Neural cell (in vitro differentiated cells): ENCODE measurements at regions not wholly inside any gene's neighbourhood (a gene's known extent, or its start where the extent isn't known, plus 50 kb on each side); places are given as distances from the start of the nearest gene placed in this dataset.

Experiments
- H2AFZ ChIP-seq: fragments of 200-600, 300-800 bp; sonication (generic), shearing (Covaris generic); 2 replicates; pipeline ENCODE4 v1.6.0; 2014; ENCODE audit warnings: low read depth, mild to moderate bottlenecking, antibody characterized with exemption, low read length, moderate library complexity
- H3F3A ChIP-seq: fragments of 200-600 bp; shearing (Covaris generic); 2 replicates; pipeline ENCODE4 v1.6.1; 2016; ENCODE audit warnings: mild to moderate bottlenecking, moderate library complexity, mixed read lengths, antibody characterized with exemption, low read length; ENCODE audit not compliant: insufficient read depth, poor library complexity, severe bottlenecking
- H3K27ac ChIP-seq: fragments of 200-600, 300-800 bp; sonication (generic), shearing (Covaris generic); 2 replicates; pipeline ENCODE4 v1.5.1; 2014; ENCODE audit warnings: mild to moderate bottlenecking, low read length, moderate library complexity
- H3K27me3 ChIP-seq: fragments of 300-800, 200-600 bp; sonication (generic), shearing (Covaris generic); 2 replicates; pipeline ENCODE4 v1.6.0; 2014; ENCODE audit warnings: mild to moderate bottlenecking, low read depth, low read length, moderate library complexity; ENCODE audit not compliant: insufficient read depth
- H3K36me3 ChIP-seq: fragments of 300-800, 200-600 bp; sonication (generic), shearing (Covaris generic); 2 replicates; pipeline ENCODE4 v1.5.1; 2014; ENCODE audit warnings: mild to moderate bottlenecking, antibody characterized with exemption, low read length, moderate library complexity; ENCODE audit not compliant: insufficient read depth
- H3K4me2 ChIP-seq: fragments of 300-800, 200-600 bp; sonication (generic), shearing (Covaris generic); 2 replicates; pipeline ENCODE4 v1.6.0; 2014; ENCODE audit warnings: mild to moderate bottlenecking, low read length
- H3K4me3 ChIP-seq: fragments of 300-800, 200-600 bp; sonication (generic), shearing (Covaris generic); 2 replicates; pipeline ENCODE4 v1.5.1; 2014; ENCODE audit warnings: mild to moderate bottlenecking, low read length, moderate library complexity
- H3K79me2 ChIP-seq: fragments of 200-600 bp; shearing (Covaris generic); replicated peaks from 2 replicates; pipeline ENCODE4 v1.6.0; 2014; ENCODE audit warnings: mild to moderate bottlenecking, low read length, moderate library complexity; ENCODE audit not compliant: insufficient read depth
- H3K9ac ChIP-seq: fragments of 300-800, 200-600 bp; sonication (generic), shearing (Covaris generic); 2 replicates; pipeline ENCODE4 v1.6.1; 2016; ENCODE audit warnings: mild to moderate bottlenecking, low read length, mixed read lengths
- H3K9me2 ChIP-seq: fragments of 200-600 bp; shearing (Covaris generic); 2 replicates; pipeline ENCODE4 v1.6.1; 2016; ENCODE audit warnings: mild to moderate bottlenecking, low read length, mixed read lengths; ENCODE audit not compliant: insufficient read depth
- H3K9me3 ChIP-seq: fragments of 200-600, 300-800 bp; sonication (generic), shearing (Covaris generic); 2 replicates; pipeline ENCODE4 v1.6.1; 2016; ENCODE audit warnings: mild to moderate bottlenecking, mixed run types, low read length, moderate library complexity, mixed read lengths
- H4K20me1 ChIP-seq: fragments of 200-600 bp; shearing (Covaris generic); 2 replicates; pipeline ENCODE4 v1.6.1; 2016; ENCODE audit warnings: mild to moderate bottlenecking, mixed run types; ENCODE audit not compliant: insufficient read depth
- CTCF ChIP-seq: fragments of 450-650 bp; IDR thresholded peaks from 2 replicates; pipeline ENCODE4 v1.5.1; 2014; ENCODE audit warnings: antibody characterized with exemption, mild to moderate bottlenecking, moderate library complexity; ENCODE audit not compliant: poor library complexity, severe bottlenecking
- EP300 ChIP-seq: fragments of 450-650 bp; conservative IDR thresholded peaks from 2 replicates; pipeline ENCODE4 v1.6.1; 2014; ENCODE audit warnings: antibody characterized with exemption, mild to moderate bottlenecking, moderate library complexity; ENCODE audit not compliant: poor library complexity, severe bottlenecking
- EZH2 ChIP-seq: fragments of 200-600, 300-800 bp; shearing (Covaris generic), sonication (generic); IDR thresholded peaks from 2 replicates; pipeline ENCODE4 v1.6.1; 2014; ENCODE audit warnings: antibody characterized with exemption, low read length, borderline replicate concordance, mild to moderate bottlenecking; ENCODE audit not compliant: insufficient read depth, poor library complexity, severe bottlenecking
- MXI1 ChIP-seq: fragments of 450-650 bp; conservative IDR thresholded peaks from 2 replicates; pipeline ENCODE4 v1.6.1; 2014; ENCODE audit warnings: antibody characterized with exemption, mild to moderate bottlenecking; ENCODE audit not compliant: poor library complexity, severe bottlenecking
- POLR2AphosphoS5 ChIP-seq: IDR thresholded peaks from 2 replicates; pipeline ENCODE4 v1.6.1; 2012
- RAD21 ChIP-seq: fragments of 450-650 bp; conservative IDR thresholded peaks from 2 replicates; pipeline ENCODE4 v1.6.1; 2014; ENCODE audit warnings: antibody characterized with exemption, mild to moderate bottlenecking, moderate library complexity
- REST ChIP-seq: IDR thresholded peaks from 2 replicates; pipeline ENCODE4 v1.6.1; 2012; ENCODE audit warnings: borderline replicate concordance
- SMC3 ChIP-seq: fragments of 450-650 bp; conservative IDR thresholded peaks from 2 replicates; pipeline ENCODE4 v1.6.1; 2014; ENCODE audit warnings: antibody characterized with exemption, mild to moderate bottlenecking, moderate library complexity; ENCODE audit not compliant: poor library complexity
- TAF1 ChIP-seq: IDR thresholded peaks from 2 replicates; pipeline ENCODE4 v1.6.1; 2012; ENCODE audit warnings: low read depth

GRCh38 chr5:61915646-61916045, 390.4 kb upstream of the KIF2A start:
- H4K20me1 ChIP-seq, result no peaks in the 10 kb centered on the region
- no peak overlapping the region for H3K27ac ChIP-seq
- no peaks in the 10 kb centered on the region for H3K36me3 ChIP-seq
- H3F3A ChIP-seq, result no peaks in the 10 kb centered on the region
- H3K79me2 ChIP-seq, result no peaks in the 10 kb centered on the region
- no peak overlapping the region for H3K9ac ChIP-seq
- H3K27me3 ChIP-seq, result no peaks in the 10 kb centered on the region
- H3K4me2 ChIP-seq, result no peak overlapping the region
- H3K9me2 ChIP-seq, result no peaks in the 10 kb centered on the region
- no peak overlapping the region for H3K4me3 ChIP-seq
- H2AFZ ChIP-seq, result no peak overlapping the region
- TF ChIP-seq POLR2AphosphoS5 (no peak), REST (no peak), SMC3 (no peak), RAD21 (no peak), EP300 (no peak), CTCF (no peak), MXI1 (no peak), EZH2 (no peak), TAF1 (no peak)
- H3K9me3 ChIP-seq, result no peaks in the 10 kb centered on the region

GRCh38 chr5:61916621-61917620, 389.1 kb upstream of the KIF2A start:
- H3K36me3 ChIP-seq, result no peaks in the 10 kb centered on the region
- H3K27me3 ChIP-seq, result no peaks in the 10 kb centered on the region
- H3K4me3 ChIP-seq, result no peak overlapping the region
- H3F3A ChIP-seq, result no peaks in the 10 kb centered on the region
- no peaks in the 10 kb centered on the region for H3K79me2 ChIP-seq
- no peak overlapping the region for H3K27ac ChIP-seq
- H4K20me1 ChIP-seq, result no peaks in the 10 kb centered on the region
- H3K9me3 ChIP-seq, result no peaks in the 10 kb centered on the region
- TF ChIP-seq MXI1 (no peak), EZH2 (no peak), EP300 (no peak), REST (no peak), POLR2AphosphoS5 (no peak), CTCF (no peak), SMC3 (no peak), TAF1 (no peak), RAD21 (no peak)
- H3K4me2 ChIP-seq, result no peak overlapping the region
- H3K9ac ChIP-seq, result no peak overlapping the region
- no peak overlapping the region for H2AFZ ChIP-seq
- no peaks in the 10 kb centered on the region for H3K9me2 ChIP-seq
